Fibroblast of the aortic adventitia (primary cell): ENCODE measurements at regions not wholly inside any gene's neighbourhood (a gene's known extent, or its start where the extent isn't known, plus 50 kb on each side); places are given as distances from the start of the nearest gene placed in this dataset.

Experiments
- DNase-seq: peaks from one replicate; pipeline ENCODE4 v3.0.0-alpha.2; 2010; ENCODE audit warnings: low read depth
- H3K4me3 ChIP-seq: 2 replicates; pipeline ENCODE4 v1.5.1; 2011; ENCODE audit warnings: low read depth, mild to moderate bottlenecking, control low read depth, low read length, moderate library complexity
- TF ChIP-seq, protein P1 (sequence below): IDR thresholded peaks from 2 replicates; pipeline ENCODE4 v1.5.1; 2011; ENCODE audit warnings: mild to moderate bottlenecking, low read length, control low read depth, inconsistent platforms; ENCODE audit not compliant: insufficient read depth

DNA sequence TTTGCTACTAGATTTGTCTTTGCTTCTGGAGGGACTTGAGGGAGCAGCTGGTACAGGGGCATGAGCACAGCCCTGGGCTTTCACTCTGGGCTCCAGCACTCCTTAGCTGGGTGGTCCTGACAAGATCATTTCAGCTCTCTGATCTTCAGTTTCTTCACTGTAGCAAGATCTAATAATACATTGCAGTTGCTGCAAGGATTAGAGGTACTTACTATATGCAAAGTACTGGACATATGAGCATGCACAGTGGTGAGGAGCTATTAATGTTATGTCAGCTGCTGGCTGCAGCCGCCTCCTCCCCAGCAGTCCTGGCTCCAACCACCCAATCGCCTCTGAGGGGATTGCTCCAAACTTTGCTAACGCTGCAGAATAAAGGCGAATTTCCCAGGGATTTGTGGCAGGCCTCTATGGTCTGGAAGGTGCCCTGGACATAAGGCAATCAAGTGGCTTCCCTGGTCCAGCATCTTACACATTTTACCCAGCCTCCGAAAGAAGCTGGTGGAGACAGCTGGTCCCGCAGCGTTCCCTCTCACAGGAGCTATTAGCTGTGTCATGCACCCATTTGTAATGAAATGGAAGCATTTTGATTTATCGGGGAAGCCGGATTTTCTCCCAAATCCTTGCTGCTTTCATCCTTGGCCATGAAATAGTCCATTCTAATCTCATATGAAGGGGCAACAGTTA is 96.7 kb downstream of the RHOB start:
- no peak for DNase-seq
- H3K4me3 ChIP-seq: no peak overlapping the region
- TF ChIP-seq, protein P1, sequence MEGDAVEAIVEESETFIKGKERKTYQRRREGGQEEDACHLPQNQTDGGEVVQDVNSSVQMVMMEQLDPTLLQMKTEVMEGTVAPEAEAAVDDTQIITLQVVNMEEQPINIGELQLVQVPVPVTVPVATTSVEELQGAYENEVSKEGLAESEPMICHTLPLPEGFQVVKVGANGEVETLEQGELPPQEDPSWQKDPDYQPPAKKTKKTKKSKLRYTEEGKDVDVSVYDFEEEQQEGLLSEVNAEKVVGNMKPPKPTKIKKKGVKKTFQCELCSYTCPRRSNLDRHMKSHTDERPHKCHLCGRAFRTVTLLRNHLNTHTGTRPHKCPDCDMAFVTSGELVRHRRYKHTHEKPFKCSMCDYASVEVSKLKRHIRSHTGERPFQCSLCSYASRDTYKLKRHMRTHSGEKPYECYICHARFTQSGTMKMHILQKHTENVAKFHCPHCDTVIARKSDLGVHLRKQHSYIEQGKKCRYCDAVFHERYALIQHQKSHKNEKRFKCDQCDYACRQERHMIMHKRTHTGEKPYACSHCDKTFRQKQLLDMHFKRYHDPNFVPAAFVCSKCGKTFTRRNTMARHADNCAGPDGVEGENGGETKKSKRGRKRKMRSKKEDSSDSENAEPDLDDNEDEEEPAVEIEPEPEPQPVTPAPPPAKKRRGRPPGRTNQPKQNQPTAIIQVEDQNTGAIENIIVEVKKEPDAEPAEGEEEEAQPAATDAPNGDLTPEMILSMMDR: no peak

- H3K4me3 ChIP-seq: no peak overlapping the region
- TF ChIP-seq, protein P1: no peak
- DNase-seq: no peak
These were observed 97.4 kb downstream of the RHOB start for GRCh38 chr2:20544153-20544747.

- H3K4me3 ChIP-seq: no peak overlapping the region
- no peak for DNase-seq
- TF ChIP-seq, protein P1: no peak
These were observed 101.8 kb downstream of the HS1BP3 start for GRCh38 chr2:20549144-20549543.

- TF ChIP-seq, protein P1: no peak
- no peak overlapping the region for H3K4me3 ChIP-seq
- no peak for DNase-seq
These were observed 101.1 kb downstream of the HS1BP3 start for GRCh38 chr2:20549691-20550348.

GRCh38 chr2:20551260-20551944 is 99.5 kb downstream of the HS1BP3 start:
- TF ChIP-seq, protein P1: no peak
- no peak overlapping the region for H3K4me3 ChIP-seq
- DNase-seq: no peak

DNA sequence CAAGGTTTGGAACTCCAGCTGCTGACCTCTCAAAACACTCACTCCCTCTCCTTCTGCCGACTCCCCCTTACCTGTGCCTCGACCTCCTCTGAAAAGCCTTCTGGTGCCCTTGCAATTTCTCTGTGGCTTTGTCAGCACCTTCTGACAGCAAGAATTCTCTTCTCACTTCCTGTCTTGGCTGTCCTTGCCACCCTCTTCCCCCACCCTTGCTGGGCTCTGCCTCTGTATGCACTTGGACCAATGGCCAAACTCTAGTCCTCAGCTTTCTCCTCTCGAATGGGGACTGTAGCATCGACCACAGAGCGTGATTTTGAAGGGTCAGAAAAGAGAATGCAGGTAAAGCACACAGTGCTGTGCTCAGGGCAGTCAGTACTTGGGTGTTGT is 99.0 kb downstream of the HS1BP3 start:
- no peak for DNase-seq
- TF ChIP-seq, protein P1: no peak
- no peak overlapping the region for H3K4me3 ChIP-seq
